Cardiac muscle cell (in vitro differentiated cells and primary cell): ENCODE measurements at regions not wholly inside any gene's neighbourhood (a gene's known extent, or its start where the extent isn't known, plus 50 kb on each side); places are given as distances from the start of the nearest gene placed in this dataset.
"Not testable (repeated sequence)": the region's sequence is repeated elsewhere in the genome, so short reads cannot be mapped to it uniquely, and the experiment has no call there.

Experiments
- DNase-seq, 2 donors: peaks; one replicate each; pipeline versions ENCODE4 v3.0.0 to v3.0.0-alpha.2; 2010 to 2017; ENCODE audit warnings: low read depth in 1 of 2, low spot score in 1 of 2
- H3K27ac ChIP-seq: fragments of 200-600 bp; sonication (generic); 2 replicates; pipeline ENCODE4 v1.5.1; 2016
- H3K27me3 ChIP-seq: fragments of 200-600 bp; sonication (generic); 2 replicates; pipeline ENCODE4 v1.6.0; 2016; ENCODE audit warnings: control low read depth
- H3K36me3 ChIP-seq: fragments of 200-600 bp; sonication (generic); 2 replicates; pipeline ENCODE4 v1.5.1; 2016; ENCODE audit warnings: control low read depth
- H3K4me1 ChIP-seq: fragments of 200-600 bp; sonication (generic); 2 replicates; pipeline ENCODE4 v1.8.1; 2017; ENCODE audit warnings: low read depth, mild to moderate bottlenecking, mixed run types
- H3K4me3 ChIP-seq: fragments of 200-600 bp; sonication (generic); 2 replicates; pipeline ENCODE4 v1.5.1; 2016; ENCODE audit warnings: mild to moderate bottlenecking
- H3K9me3 ChIP-seq: fragments of 200-600 bp; sonication (generic); 2 replicates; pipeline ENCODE4 v1.5.1; 2017; ENCODE audit warnings: low read depth, mild to moderate bottlenecking, control low read depth
- TF ChIP-seq, protein P1 (sequence below): IDR thresholded peaks from 2 replicates; pipeline ENCODE4 v1.5.1; 2012; ENCODE audit warnings: low read depth, mild to moderate bottlenecking, low read length

DNA sequence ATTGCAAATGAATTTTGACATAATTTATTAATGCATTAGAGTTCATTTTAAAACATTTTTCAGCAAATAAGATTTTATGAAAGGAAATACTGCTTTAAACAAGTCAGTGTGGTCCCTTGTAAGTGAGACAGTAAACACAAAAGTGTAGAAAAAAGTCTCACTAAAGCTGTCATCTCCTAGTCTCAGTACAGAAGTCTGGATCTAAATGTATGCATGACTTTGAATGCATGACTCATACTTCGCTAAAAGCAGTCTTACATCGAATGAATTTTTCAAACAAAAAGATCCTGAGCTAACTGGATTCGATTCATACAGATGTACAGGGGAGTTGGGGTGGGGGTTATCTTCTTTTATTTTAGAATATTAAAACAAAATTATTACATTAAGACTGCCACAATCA lies 207.4 kb upstream of the VCX start:
- DNase-seq = no peak
- no peaks in the 10 kb centered on the region for H3K36me3 ChIP-seq
- no peak overlapping the region for H3K27ac ChIP-seq
- H3K4me1 ChIP-seq = no peaks in the 10 kb centered on the region
- TF ChIP-seq, protein P1, sequence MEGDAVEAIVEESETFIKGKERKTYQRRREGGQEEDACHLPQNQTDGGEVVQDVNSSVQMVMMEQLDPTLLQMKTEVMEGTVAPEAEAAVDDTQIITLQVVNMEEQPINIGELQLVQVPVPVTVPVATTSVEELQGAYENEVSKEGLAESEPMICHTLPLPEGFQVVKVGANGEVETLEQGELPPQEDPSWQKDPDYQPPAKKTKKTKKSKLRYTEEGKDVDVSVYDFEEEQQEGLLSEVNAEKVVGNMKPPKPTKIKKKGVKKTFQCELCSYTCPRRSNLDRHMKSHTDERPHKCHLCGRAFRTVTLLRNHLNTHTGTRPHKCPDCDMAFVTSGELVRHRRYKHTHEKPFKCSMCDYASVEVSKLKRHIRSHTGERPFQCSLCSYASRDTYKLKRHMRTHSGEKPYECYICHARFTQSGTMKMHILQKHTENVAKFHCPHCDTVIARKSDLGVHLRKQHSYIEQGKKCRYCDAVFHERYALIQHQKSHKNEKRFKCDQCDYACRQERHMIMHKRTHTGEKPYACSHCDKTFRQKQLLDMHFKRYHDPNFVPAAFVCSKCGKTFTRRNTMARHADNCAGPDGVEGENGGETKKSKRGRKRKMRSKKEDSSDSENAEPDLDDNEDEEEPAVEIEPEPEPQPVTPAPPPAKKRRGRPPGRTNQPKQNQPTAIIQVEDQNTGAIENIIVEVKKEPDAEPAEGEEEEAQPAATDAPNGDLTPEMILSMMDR = no peak
- H3K9me3 ChIP-seq = no peaks in the 10 kb centered on the region
- H3K4me3 ChIP-seq = no peak overlapping the region
- H3K27me3 ChIP-seq = no peaks in the 10 kb centered on the region

DNA sequence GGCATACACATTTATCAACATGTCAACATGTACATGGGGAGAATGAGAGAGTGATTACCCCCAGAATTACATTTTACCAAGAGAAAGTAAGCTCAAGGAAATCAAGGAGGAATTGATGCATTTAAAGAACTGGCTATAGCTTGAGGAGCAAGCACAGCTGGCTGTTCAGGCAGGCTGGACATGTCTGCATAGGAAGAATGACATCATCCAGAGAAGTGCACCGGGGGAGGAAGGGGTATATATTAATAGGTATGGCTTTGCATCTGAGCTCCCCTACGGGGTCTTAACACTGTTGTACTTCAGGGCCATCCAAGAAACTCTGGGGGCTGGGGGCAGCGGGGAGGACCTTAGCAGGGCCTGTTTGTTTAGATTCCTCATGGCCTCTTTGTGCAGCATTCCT lies 222.4 kb upstream of the VCX start:
- H3K4me1 ChIP-seq = no peaks in the 10 kb centered on the region
- TF ChIP-seq, protein P1 = no peak
- H3K9me3 ChIP-seq = no peaks in the 10 kb centered on the region
- H3K36me3 ChIP-seq = no peaks in the 10 kb centered on the region
- DNase-seq = no peak
- peaks cover 48% of the 10 kb centered on the region for H3K27me3 ChIP-seq
- no peak overlapping the region for H3K4me3 ChIP-seq
- H3K27ac ChIP-seq = no peak overlapping the region

GRCh38 chrX:7617994-7618393 lies 225.0 kb upstream of the VCX start:
- TF ChIP-seq, protein P1 = no peak
- H3K4me3 ChIP-seq = no peak overlapping the region
- H3K27ac ChIP-seq = no peak overlapping the region
- H3K4me1 ChIP-seq = no peaks in the 10 kb centered on the region
- DNase-seq = no peak
- no peaks in the 10 kb centered on the region for H3K9me3 ChIP-seq
- H3K36me3 ChIP-seq = no peaks in the 10 kb centered on the region
- H3K27me3 ChIP-seq = peaks cover 39% of the 10 kb centered on the region

DNA sequence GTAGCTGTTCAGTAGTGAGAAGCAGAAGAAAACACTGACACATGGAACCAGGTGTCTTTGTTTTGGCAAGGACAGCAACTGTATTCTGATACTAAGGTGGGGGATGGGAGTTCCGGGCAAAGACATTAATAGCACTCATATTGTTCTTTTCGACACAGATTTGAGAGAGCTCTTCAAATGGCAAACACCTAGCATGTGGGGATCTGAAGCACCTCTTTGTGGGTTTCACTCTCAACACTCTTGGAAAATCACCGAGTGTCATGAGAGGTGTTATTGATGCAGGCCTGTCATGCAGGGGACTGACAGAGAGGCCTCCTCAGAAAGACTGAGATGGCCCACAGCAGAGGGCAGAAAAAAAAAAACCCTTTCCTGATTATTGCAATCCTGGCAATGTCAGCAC lies 228.4 kb upstream of the VCX start:
- DNase-seq = peak in 1 of 2 donors; percentile 4
- peaks cover 22% of the 10 kb centered on the region for H3K27me3 ChIP-seq
- H3K4me1 ChIP-seq = no peaks in the 10 kb centered on the region
- H3K9me3 ChIP-seq = no peaks in the 10 kb centered on the region
- H3K27ac ChIP-seq = no peak overlapping the region
- H3K4me3 ChIP-seq = no peak overlapping the region
- TF ChIP-seq, protein P1 = no peak
- no peaks in the 10 kb centered on the region for H3K36me3 ChIP-seq

- H3K36me3 ChIP-seq, H3K27me3 ChIP-seq, H3K4me3 ChIP-seq, DNase-seq, H3K27ac ChIP-seq, H3K9me3 ChIP-seq, H3K4me1 ChIP-seq: not testable (repeated sequence)
Measured at GRCh38 chrX:7608625-7609024, 234.3 kb upstream of the VCX start.

DNA sequence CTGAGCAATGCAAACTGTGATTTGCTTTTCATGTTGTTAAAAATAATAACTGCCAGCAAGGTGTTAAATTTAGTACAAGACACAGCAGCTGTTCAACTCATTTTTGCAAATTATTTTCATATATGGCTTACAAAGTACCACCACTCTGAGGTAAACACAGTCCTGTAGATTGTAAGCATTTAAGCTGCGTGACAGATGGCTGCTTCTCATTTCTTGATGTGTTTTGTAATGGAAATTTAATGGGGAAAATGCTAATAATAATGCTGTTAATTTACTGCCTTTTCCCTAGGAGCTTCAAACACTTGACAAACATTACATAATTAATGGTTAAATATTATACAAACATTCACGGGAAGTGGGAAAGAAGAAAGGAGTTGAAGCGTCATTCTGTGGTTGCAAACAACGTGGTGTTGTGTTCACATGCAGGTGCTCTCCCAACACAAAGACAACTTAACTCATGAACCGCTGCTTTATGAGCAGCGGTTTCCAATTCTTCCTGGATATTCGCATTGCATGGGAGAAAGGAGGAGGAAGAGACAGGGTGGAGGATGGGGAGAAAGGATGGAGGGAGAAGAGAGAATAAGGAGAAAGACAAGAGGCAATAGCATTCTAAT lies 236.8 kb upstream of the VCX start:
- no peaks in the 10 kb centered on the region for H3K4me1 ChIP-seq

More for the DNA sequence above, 236.8 kb upstream of the VCX start:
- no peaks in the 10 kb centered on the region for H3K36me3 ChIP-seq
- H3K4me3 ChIP-seq = no peak overlapping the region
- H3K27ac ChIP-seq = no peak overlapping the region
- no peak for DNase-seq
- TF ChIP-seq, protein P1 = no peak
- H3K27me3 ChIP-seq = no peaks in the 10 kb centered on the region
- no peaks in the 10 kb centered on the region for H3K9me3 ChIP-seq
